PC-9 (cell line): ENCODE measurements at regions not wholly inside any gene's neighbourhood (a gene's known extent, or its start where the extent isn't known, plus 50 kb on each side); places are given as distances from the start of the nearest gene placed in this dataset.

Source experiments
- EZH2 ChIP-seq: fragments of 200-600 bp; sonication (generic); IDR thresholded peaks from 2 replicates; pipeline ENCODE4 v1.8.0; 2017; ENCODE audit warnings: antibody characterized with exemption, low read depth
- TF ChIP-seq, protein P1 (sequence below): fragments of 200-600 bp; sonication (generic); conservative IDR thresholded peaks from 2 replicates; pipeline ENCODE4 v1.6.1; 2017; ENCODE audit warnings: mixed run types, antibody characterized with exemption, mild to moderate bottlenecking, moderate library complexity

DNA sequence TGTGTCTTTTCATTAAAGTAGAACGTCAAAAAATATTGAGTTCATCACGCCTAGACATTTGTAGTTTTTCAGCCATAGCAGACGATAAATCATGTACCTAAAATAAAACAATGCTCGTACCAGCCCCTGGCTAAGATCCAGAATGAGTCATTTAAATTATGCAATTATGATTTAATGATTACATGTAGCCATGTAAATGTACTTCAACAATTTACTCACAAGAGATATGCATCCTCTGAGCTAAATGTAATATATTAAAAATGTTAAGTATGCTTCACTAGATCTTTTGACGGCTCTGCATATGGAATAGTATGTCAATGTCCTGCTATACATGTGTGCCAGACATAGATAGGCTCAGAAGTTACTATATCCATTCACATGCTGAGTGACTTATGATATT, 1077.8 kb downstream of the ARAP2 start:
- TF ChIP-seq, protein P1, sequence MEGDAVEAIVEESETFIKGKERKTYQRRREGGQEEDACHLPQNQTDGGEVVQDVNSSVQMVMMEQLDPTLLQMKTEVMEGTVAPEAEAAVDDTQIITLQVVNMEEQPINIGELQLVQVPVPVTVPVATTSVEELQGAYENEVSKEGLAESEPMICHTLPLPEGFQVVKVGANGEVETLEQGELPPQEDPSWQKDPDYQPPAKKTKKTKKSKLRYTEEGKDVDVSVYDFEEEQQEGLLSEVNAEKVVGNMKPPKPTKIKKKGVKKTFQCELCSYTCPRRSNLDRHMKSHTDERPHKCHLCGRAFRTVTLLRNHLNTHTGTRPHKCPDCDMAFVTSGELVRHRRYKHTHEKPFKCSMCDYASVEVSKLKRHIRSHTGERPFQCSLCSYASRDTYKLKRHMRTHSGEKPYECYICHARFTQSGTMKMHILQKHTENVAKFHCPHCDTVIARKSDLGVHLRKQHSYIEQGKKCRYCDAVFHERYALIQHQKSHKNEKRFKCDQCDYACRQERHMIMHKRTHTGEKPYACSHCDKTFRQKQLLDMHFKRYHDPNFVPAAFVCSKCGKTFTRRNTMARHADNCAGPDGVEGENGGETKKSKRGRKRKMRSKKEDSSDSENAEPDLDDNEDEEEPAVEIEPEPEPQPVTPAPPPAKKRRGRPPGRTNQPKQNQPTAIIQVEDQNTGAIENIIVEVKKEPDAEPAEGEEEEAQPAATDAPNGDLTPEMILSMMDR: no peak
- TF ChIP-seq EZH2: no peak
